Type B pancreatic cell (in vitro differentiated cells): ENCODE measurements at regions not wholly inside any gene's neighbourhood (a gene's known extent, or its start where the extent isn't known, plus 50 kb on each side); places are given as distances from the start of the nearest gene placed in this dataset.

Source experiments
- DNase-seq: peaks from one replicate; pipeline ENCODE4 v3.0.0; 2021; ENCODE audit warnings: mixed read lengths; ENCODE audit not compliant: unreplicated experiment; ENCODE audit errors: extremely low spot score
- H3K27ac Mint-ChIP-seq: 2 replicates; pipeline ENCODE4 v1.8.0; 2021; ENCODE audit warnings: mild to moderate bottlenecking, mixed read lengths
- H3K27me3 Mint-ChIP-seq: 2 replicates; pipeline ENCODE4 v1.8.0; 2021; ENCODE audit warnings: mixed read lengths
- H3K36me3 Mint-ChIP-seq: 2 replicates; pipeline ENCODE4 v1.8.0; 2021; ENCODE audit warnings: mixed read lengths
- H3K4me1 Mint-ChIP-seq: one replicate; pipeline ENCODE4 v1.8.0; 2021; ENCODE audit warnings: mixed read lengths; ENCODE audit not compliant: unreplicated experiment
- H3K4me3 Mint-ChIP-seq: 2 replicates; pipeline ENCODE4 v1.8.0; 2021; ENCODE audit warnings: mild to moderate bottlenecking, mixed read lengths
- H3K9me3 Mint-ChIP-seq: 2 replicates; pipeline ENCODE4 v1.8.0; 2021; ENCODE audit warnings: mixed read lengths
- TF ChIP-seq, protein P1 (sequence below): fragments of 200-600 bp; sonication (generic); conservative IDR thresholded peaks from 2 replicates; pipeline ENCODE4 v1.5.0; 2021; ENCODE audit warnings: antibody characterized with exemption, mild to moderate bottlenecking

GRCh38 chr5:13540168-13540750 is 404.2 kb downstream of the DNAH5 start:
- Mint-ChIP-seq H3K27ac (no peak overlapping the region), H3K4me1 (no peaks in the 10 kb centered on the region), H3K4me3 (no peak overlapping the region), H3K9me3 (no peaks in the 10 kb centered on the region), H3K27me3 (no peaks in the 10 kb centered on the region), H3K36me3 (no peaks in the 10 kb centered on the region)
- DNase-seq, result no peak
- TF ChIP-seq, protein P1, sequence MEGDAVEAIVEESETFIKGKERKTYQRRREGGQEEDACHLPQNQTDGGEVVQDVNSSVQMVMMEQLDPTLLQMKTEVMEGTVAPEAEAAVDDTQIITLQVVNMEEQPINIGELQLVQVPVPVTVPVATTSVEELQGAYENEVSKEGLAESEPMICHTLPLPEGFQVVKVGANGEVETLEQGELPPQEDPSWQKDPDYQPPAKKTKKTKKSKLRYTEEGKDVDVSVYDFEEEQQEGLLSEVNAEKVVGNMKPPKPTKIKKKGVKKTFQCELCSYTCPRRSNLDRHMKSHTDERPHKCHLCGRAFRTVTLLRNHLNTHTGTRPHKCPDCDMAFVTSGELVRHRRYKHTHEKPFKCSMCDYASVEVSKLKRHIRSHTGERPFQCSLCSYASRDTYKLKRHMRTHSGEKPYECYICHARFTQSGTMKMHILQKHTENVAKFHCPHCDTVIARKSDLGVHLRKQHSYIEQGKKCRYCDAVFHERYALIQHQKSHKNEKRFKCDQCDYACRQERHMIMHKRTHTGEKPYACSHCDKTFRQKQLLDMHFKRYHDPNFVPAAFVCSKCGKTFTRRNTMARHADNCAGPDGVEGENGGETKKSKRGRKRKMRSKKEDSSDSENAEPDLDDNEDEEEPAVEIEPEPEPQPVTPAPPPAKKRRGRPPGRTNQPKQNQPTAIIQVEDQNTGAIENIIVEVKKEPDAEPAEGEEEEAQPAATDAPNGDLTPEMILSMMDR, result no peak

DNA sequence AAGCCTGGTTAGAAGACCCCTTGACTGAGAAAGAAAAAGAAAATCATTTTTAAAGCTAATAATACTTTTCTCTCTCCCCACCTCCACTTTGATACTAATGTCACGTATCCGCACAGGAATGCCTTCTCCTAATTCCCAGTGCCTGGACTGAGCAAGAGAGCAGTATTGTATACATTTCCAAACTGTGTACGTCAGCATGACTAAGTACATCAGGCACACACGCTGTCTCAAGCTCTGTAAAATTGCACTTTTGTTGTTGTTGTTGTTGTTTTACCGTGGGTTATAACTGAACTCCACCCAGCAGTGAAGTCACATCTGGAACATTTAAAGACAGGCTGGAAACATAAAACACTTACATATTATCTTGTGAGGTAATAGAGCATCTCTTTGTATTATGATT is 407.6 kb downstream of the DNAH5 start:
- H3K4me1 Mint-ChIP-seq, result no peaks in the 10 kb centered on the region
- H3K27ac Mint-ChIP-seq, result no peak overlapping the region
- no peaks in the 10 kb centered on the region for H3K9me3 Mint-ChIP-seq
- TF ChIP-seq, protein P1, result no peak
- no peak overlapping the region for H3K4me3 Mint-ChIP-seq
- no peaks in the 10 kb centered on the region for H3K36me3 Mint-ChIP-seq
- no peak for DNase-seq
- no peaks in the 10 kb centered on the region for H3K27me3 Mint-ChIP-seq

DNA sequence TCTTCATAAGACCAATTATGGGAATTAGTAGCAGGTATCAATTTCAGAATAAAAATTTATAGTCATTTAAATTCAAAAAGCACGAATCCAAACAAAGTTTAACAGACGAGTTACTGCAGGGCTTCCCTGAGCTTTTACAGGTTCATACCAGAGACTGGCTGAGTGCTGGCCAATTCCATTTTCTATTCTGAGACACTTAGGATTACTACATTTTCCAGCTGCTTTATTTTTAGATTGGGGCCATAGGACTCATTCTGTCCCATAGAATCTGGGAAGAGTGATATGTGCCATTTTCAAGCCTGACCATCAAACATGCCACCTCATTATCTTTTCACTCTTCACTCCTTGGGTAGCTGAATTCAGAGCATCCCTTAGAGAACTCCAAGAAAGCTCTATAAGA is 410.7 kb downstream of the DNAH5 start:
- Mint-ChIP-seq H3K9me3 (no peaks in the 10 kb centered on the region), H3K27me3 (no peaks in the 10 kb centered on the region)
- TF ChIP-seq, protein P1, result no peak

GRCh38 chr5:13529300-13529699 is 415.2 kb downstream of the DNAH5 start:
- TF ChIP-seq, protein P1, result no peak
- Mint-ChIP-seq H3K9me3 (no peaks in the 10 kb centered on the region), H3K27me3 (no peaks in the 10 kb centered on the region), H3K4me3 (no peak overlapping the region), H3K27ac (no peak overlapping the region), H3K4me1 (no peaks in the 10 kb centered on the region), H3K36me3 (no peaks in the 10 kb centered on the region)
- no peak for DNase-seq

More for the DNA sequence above, 410.7 kb downstream of the DNAH5 start:
- no peak overlapping the region for H3K27ac Mint-ChIP-seq
- no peaks in the 10 kb centered on the region for H3K4me1 Mint-ChIP-seq
- H3K4me3 Mint-ChIP-seq, result no peak overlapping the region
- DNase-seq, result no peak
- no peaks in the 10 kb centered on the region for H3K36me3 Mint-ChIP-seq

- Mint-ChIP-seq H3K4me3 (no peak overlapping the region), H3K9me3 (no peaks in the 10 kb centered on the region), H3K36me3 (no peaks in the 10 kb centered on the region), H3K27me3 (no peaks in the 10 kb centered on the region), H3K4me1 (peaks cover 6% of the 10 kb centered on the region), H3K27ac (no peak overlapping the region)
- TF ChIP-seq, protein P1, result no peak
- no peak for DNase-seq
Measured at GRCh38 chr5:13524936-13525335, 419.6 kb downstream of the DNAH5 start.

DNA sequence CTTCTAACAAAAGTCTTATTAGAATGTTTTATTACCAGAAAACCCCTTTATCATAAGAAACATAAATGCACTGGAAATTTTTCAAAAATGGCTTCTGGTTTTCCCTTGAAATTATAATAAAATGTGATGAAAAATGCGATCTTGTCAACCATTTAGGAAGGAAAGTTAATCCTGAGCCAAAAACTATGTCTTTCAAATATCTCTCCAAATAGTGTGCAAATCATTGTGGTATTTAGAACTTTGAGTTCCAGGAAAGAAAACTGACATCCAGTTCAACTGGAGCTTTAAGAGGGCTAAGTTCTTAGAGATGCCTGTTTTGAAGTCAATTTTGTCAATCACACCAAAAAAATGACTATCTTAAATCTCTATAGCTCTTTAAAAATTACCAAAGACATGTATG is 425.4 kb downstream of the DNAH5 start:
- H3K9me3 Mint-ChIP-seq, result no peaks in the 10 kb centered on the region

More for the DNA sequence above, 425.4 kb downstream of the DNAH5 start:
- H3K27ac Mint-ChIP-seq, result no peak overlapping the region
- no peak overlapping the region for H3K4me3 Mint-ChIP-seq
- DNase-seq, result no peak
- peaks cover 6% of the 10 kb centered on the region for H3K4me1 Mint-ChIP-seq
- no peaks in the 10 kb centered on the region for H3K27me3 Mint-ChIP-seq
- H3K36me3 Mint-ChIP-seq, result no peaks in the 10 kb centered on the region
- TF ChIP-seq, protein P1, result no peak
